GM12864 (cell line): ENCODE measurements at regions not wholly inside any gene's neighbourhood (a gene's known extent, or its start where the extent isn't known, plus 50 kb on each side); places are given as distances from the start of the nearest gene placed in this dataset.
"Not testable (repeated sequence)": the region's sequence is repeated elsewhere in the genome, so short reads cannot be mapped to it uniquely, and the experiment has no call there.

Source experiments
- DNase-seq: peaks from one replicate; pipeline ENCODE4 v3.0.0-alpha.2; 2011; ENCODE audit warnings: low read depth
- H3K4me3 ChIP-seq: 2 replicates; pipeline ENCODE4 v1.5.1; 2011; ENCODE audit warnings: mild to moderate bottlenecking, low read depth, low read length, control low read depth
- CTCF ChIP-seq: IDR thresholded peaks from 2 replicates; pipeline ENCODE4 v1.5.1; 2011; ENCODE audit warnings: low read depth, mild to moderate bottlenecking, moderate library complexity, low read length, control low read depth, inconsistent platforms; ENCODE audit errors: missing control alignments

GRCh38 chr12:112694065-112694464 lies 97.5 kb upstream of the RPH3A start:
- no peak overlapping the region for H3K4me3 ChIP-seq
- DNase-seq: no peak
- no peak for TF ChIP-seq CTCF

GRCh38 chr12:112697441-112697840 lies 94.1 kb upstream of the RPH3A start:
- H3K4me3 ChIP-seq, DNase-seq: not testable (repeated sequence)

GRCh38 chr12:112705037-112705632 lies 86.4 kb upstream of the RPH3A start:
- TF ChIP-seq CTCF: no peak
- H3K4me3 ChIP-seq: no peak overlapping the region
- no peak for DNase-seq

- no peak for TF ChIP-seq CTCF
- DNase-seq: no peak
- H3K4me3 ChIP-seq: no peak overlapping the region
Measured at GRCh38 chr12:112710414-112710813, 81.1 kb upstream of the RPH3A start.

- no peak overlapping the region for H3K4me3 ChIP-seq
- TF ChIP-seq CTCF: no peak
- no peak for DNase-seq
Measured at GRCh38 chr12:112711026-112711425, 80.5 kb upstream of the RPH3A start.

- TF ChIP-seq CTCF: no peak
- H3K4me3 ChIP-seq: no peak overlapping the region
- no peak for DNase-seq
Measured at GRCh38 chr12:112711507-112711906, 80.0 kb upstream of the RPH3A start.

- H3K4me3 ChIP-seq, DNase-seq: not testable (repeated sequence)
Measured at GRCh38 chr12:112712751-112713150, 78.8 kb upstream of the RPH3A start.

- TF ChIP-seq CTCF: no peak
- H3K4me3 ChIP-seq: no peak overlapping the region
- DNase-seq: no peak
Measured at GRCh38 chr12:112713471-112713870, 78.1 kb upstream of the RPH3A start.
